Lower leg skin (tissue), 4 donors: ENCODE measurements at regions not wholly inside any gene's neighbourhood (a gene's known extent, or its start where the extent isn't known, plus 50 kb on each side); places are given as distances from the start of the nearest gene placed in this dataset.
A peak's percentile ranks its signal among the peaks of the same experiment; 100 is the strongest.

Experiments
- DNase-seq, 2 donors: peaks; one replicate each; pipeline ENCODE4 v3.0.0-alpha.2; 2019; ENCODE audit warnings: low spot score in 2 of 2
- H3K4me3 ChIP-seq: fragments of 200-600 bp; sonication (generic); 2 replicates; pipeline ENCODE4 v1.5.1; 2017; ENCODE audit warnings: mild to moderate bottlenecking, low read depth; ENCODE audit not compliant: poor library complexity, severe bottlenecking
- CTCF ChIP-seq, 3 donors: fragments of 450-650 bp; IDR thresholded peaks; one replicate each; pipeline ENCODE4 v1.5.1; 2016; ENCODE audit warnings: antibody characterized with exemption in 3 of 3, mild to moderate bottlenecking in 3 of 3, moderate library complexity in 2 of 3
- POLR2A ChIP-seq, 2 donors: fragments of 450-650 bp; IDR thresholded peaks; one replicate each; pipeline ENCODE4 v1.6.1; 2016 to 2017; ENCODE audit warnings: antibody characterized with exemption in 2 of 2, mild to moderate bottlenecking in 1 of 2, moderate library complexity in 1 of 2
- WGBS, 2 donors: methylation state at CpG; one replicate each; pipeline ENCODE4 v1.1.5; 2018; 5-methylcytosine and 5-hydroxymethylcytosine counted together
- intact Hi-C: fragments of 100-400 bp; cut with DNase I; formaldehyde crosslinking; loops from one replicate; pipeline ENCODE4 v1.15.0; 2023; ENCODE audit warnings: low total_unique reads

GRCh38 chr4:134952775-134953174, 751.2 kb upstream of the PABPC4L start:
- intact Hi-C loops: no loop called here
- no peak overlapping the region for H3K4me3 ChIP-seq
- no peak for DNase-seq
- no peak for TF ChIP-seq POLR2A (IDR thresholded peaks at IDR 0.05)
- no peak for TF ChIP-seq CTCF (IDR thresholded peaks at IDR 0.05)
- 93 to 97% methylated on average over 21 of the region's 21 CpGs for WGBS, 2 donors

GRCh38 chr4:134952305-134952704, 750.7 kb upstream of the PABPC4L start:
- H3K4me3 ChIP-seq: no peak overlapping the region
- 91 to 92% methylated on average over 13 of the region's 13 CpGs for WGBS, 2 donors
- intact Hi-C loops: no loop called here
- no peak for TF ChIP-seq POLR2A (IDR thresholded peaks at IDR 0.05)
- no peak for TF ChIP-seq CTCF (IDR thresholded peaks at IDR 0.05)
- DNase-seq: no peak

DNA sequence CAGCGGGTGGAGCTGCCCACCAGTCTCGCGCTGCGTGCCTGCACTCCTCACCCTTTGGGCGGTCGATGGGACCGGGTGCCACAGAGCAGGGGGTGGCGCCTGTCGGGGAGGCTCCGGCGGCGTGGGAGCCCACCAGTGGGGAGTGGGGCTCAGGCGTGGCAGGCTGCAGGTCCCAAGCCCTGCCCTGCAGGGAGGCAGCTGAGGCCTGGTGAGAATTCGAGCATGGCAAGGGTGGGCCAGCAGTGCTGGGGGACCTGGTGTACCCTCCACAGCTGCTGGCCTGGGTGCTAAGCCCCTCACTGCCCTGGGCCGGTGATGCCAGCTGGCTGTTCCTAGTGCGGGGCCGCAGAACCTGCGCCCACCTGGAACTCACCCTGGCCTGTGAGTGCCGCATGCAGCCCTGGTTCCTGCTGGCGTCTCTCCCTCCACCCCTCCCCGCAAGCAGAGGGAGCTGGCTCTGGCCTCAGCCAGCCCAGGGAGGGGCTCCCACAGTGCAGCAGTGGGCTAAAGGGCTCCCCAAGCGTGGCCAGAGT, 746.6 kb upstream of the PABPC4L start:
- TF ChIP-seq POLR2A (IDR thresholded peaks at IDR 0.05): no peak
- no peak for TF ChIP-seq CTCF (IDR thresholded peaks at IDR 0.05)
- peak in 1 of 2 donors; percentile 68 for DNase-seq
- intact Hi-C loops: no loop called here
- WGBS, 2 donors: 88 to 90% methylated on average over 12 to 22 of the region's 22 CpGs
- no peak overlapping the region for H3K4me3 ChIP-seq

- 96 to 97% methylated on average over 21 of the region's 21 CpGs for WGBS, 2 donors
- DNase-seq: no peak
- TF ChIP-seq CTCF (IDR thresholded peaks at IDR 0.05): no peak
- TF ChIP-seq POLR2A (IDR thresholded peaks at IDR 0.05): no peak
Measured at GRCh38 chr4:134944115-134944514, 742.5 kb upstream of the PABPC4L start.

GRCh38 chr4:134936014-134936413, 734.4 kb upstream of the PABPC4L start:
- no peak for TF ChIP-seq POLR2A (IDR thresholded peaks at IDR 0.05)
- no peak for TF ChIP-seq CTCF (IDR thresholded peaks at IDR 0.05)
- no peak for DNase-seq
- no peak overlapping the region for H3K4me3 ChIP-seq
- intact Hi-C loops: no loop called here
- WGBS, 2 donors: 87 to 94% methylated on average over 3 of the region's 3 CpGs

More at GRCh38 chr4:134944115-134944514, 742.5 kb upstream of the PABPC4L start:
- no peak overlapping the region for H3K4me3 ChIP-seq
- intact Hi-C loops: no loop called here

- no peak for DNase-seq
- no peak overlapping the region for H3K4me3 ChIP-seq
- no peak for TF ChIP-seq CTCF (IDR thresholded peaks at IDR 0.05)
- no peak for TF ChIP-seq POLR2A (IDR thresholded peaks at IDR 0.05)
- intact Hi-C loops: no loop called here
- 65 to 86% methylated on average over 2 of the region's 2 CpGs for WGBS, 2 donors
Measured at GRCh38 chr4:134935320-134935719, 733.7 kb upstream of the PABPC4L start.
